ENCODE measurements at regions not wholly inside any gene's neighbourhood (a gene's known extent, or its start where the extent isn't known, plus 50 kb on each side); places are given as distances from the start of the nearest gene placed in this dataset.
A peak's percentile ranks its signal among the peaks of the same experiment; 100 is the strongest.

- DNase-seq: no peak
Measured at GRCh38 chr3:40705663-40706062, 180.9 kb downstream of the ZNF621 start.

- DNase-seq: no peak
Measured at GRCh38 chr3:40713306-40713705, 188.5 kb downstream of the ZNF621 start.

GRCh38 chr3:40713795-40714194, 189.0 kb downstream of the ZNF621 start:
- no peak for DNase-seq

GRCh38 chr3:40714771-40715345, 190.1 kb downstream of the ZNF621 start:
- DNase-seq: no peak

- no peak for DNase-seq
Measured at GRCh38 chr3:40715551-40715950, 190.8 kb downstream of the ZNF621 start.

GRCh38 chr3:40717471-40717870, 192.7 kb downstream of the ZNF621 start:
- DNase-seq: no peak

GRCh38 chr3:40718209-40718608, 193.4 kb downstream of the ZNF621 start:
- no peak for DNase-seq

GRCh38 chr3:40718681-40719080, 193.9 kb downstream of the ZNF621 start:
- DNase-seq: no peak

GRCh38 chr3:40719660-40720287, 195.0 kb downstream of the ZNF621 start:
- DNase-seq: peak; percentile 25

GRCh38 chr3:40720341-40720740, 195.6 kb downstream of the ZNF621 start:
- no peak for DNase-seq

GRCh38 chr3:40720863-40721262, 196.1 kb downstream of the ZNF621 start:
- DNase-seq: no peak

- no peak for DNase-seq
Measured at GRCh38 chr3:40723083-40723660, 198.4 kb downstream of the ZNF621 start.

- peak; percentile 39 for DNase-seq
Measured at GRCh38 chr3:40725031-40725430, 200.3 kb downstream of the ZNF621 start.

GRCh38 chr3:40731445-40731844, 206.7 kb downstream of the ZNF621 start:
- DNase-seq: no peak

GRCh38 chr3:40736943-40737342, 212.2 kb downstream of the ZNF621 start:
- no peak for DNase-seq

- DNase-seq: no peak
Measured at GRCh38 chr3:40737343-40737742, 212.6 kb downstream of the ZNF621 start.

- DNase-seq: no peak
Measured at GRCh38 chr3:40739971-40740370, 215.2 kb downstream of the ZNF621 start.

GRCh38 chr3:40741729-40742128, 217.0 kb downstream of the ZNF621 start:
- peak; percentile 47 for DNase-seq

- DNase-seq: no peak
Measured at GRCh38 chr3:40745381-40746106, 220.8 kb downstream of the ZNF621 start.

GRCh38 chr3:40751666-40752065, 226.9 kb downstream of the ZNF621 start:
- DNase-seq: no peak

- peak; percentile 45 for DNase-seq
Measured at GRCh38 chr3:40752492-40752891, 227.7 kb downstream of the ZNF621 start.

GRCh38 chr3:40753291-40753770, 228.6 kb downstream of the ZNF621 start:
- no peak for DNase-seq

GRCh38 chr3:40753951-40754350, 229.2 kb downstream of the ZNF621 start:
- peak; percentile 52 for DNase-seq

GRCh38 chr3:40754994-40755393, 230.2 kb downstream of the ZNF621 start:
- no peak for DNase-seq
